Activated naive CD4-positive, alpha-beta T cell treated with anti-CD3 and anti-CD28 coated beads, Interleukin-2, amount 10 ng/mL, durations not matched to agents 7 days and 5 days (primary cell): ENCODE measurements at regions not wholly inside any gene's neighbourhood (a gene's known extent, or its start where the extent isn't known, plus 50 kb on each side); places are given as distances from the start of the nearest gene placed in this dataset.
A peak's percentile ranks its signal among the peaks of the same experiment; 100 is the strongest.

Experiments used
- CTCF ChIA-PET: fragments of 350-600 bp; sonication (Branson Sonifier 250); formaldehyde crosslinking; loops from one replicate; lab custom pipeline; 2021; ENCODE audit warnings: antibody characterized with exemption; lab: Charles Lee
- DNase-seq: peaks from one replicate; pipeline ENCODE4 v3.0.0-alpha.2; 2020
- H3K27ac Mint-ChIP-seq: one replicate; pipeline ENCODE4 v1.8.0; 2021; ENCODE audit warnings: mild to moderate bottlenecking, moderate library complexity, mixed read lengths
- H3K27me3 Mint-ChIP-seq: one replicate; pipeline ENCODE4 v1.8.0; 2021; ENCODE audit warnings: mild to moderate bottlenecking, mixed read lengths
- H3K36me3 Mint-ChIP-seq: one replicate; pipeline ENCODE4 v1.8.0; 2021; ENCODE audit warnings: mixed read lengths
- H3K4me1 Mint-ChIP-seq: one replicate; pipeline ENCODE4 v1.8.0; 2021; ENCODE audit warnings: mixed read lengths
- H3K4me3 Mint-ChIP-seq: one replicate; pipeline ENCODE4 v1.8.0; 2021; ENCODE audit warnings: mild to moderate bottlenecking, moderate library complexity, mixed read lengths
- H3K9me3 Mint-ChIP-seq: one replicate; pipeline ENCODE4 v1.8.0; 2021; ENCODE audit warnings: mixed read lengths

- Mint-ChIP-seq H3K9me3 (no peaks in the 10 kb centered on the region), H3K36me3 (no peaks in the 10 kb centered on the region), H3K4me3 (no peak overlapping the region), H3K4me1 (peaks cover 21% of the 10 kb centered on the region), H3K27me3 (peaks cover 14% of the 10 kb centered on the region), H3K27ac (no peak overlapping the region)
- DNase-seq, result no peak
- CTCF ChIA-PET, result interaction anchor here (1.0 kb wide), 1 partner anchor 9 kb away, joined by 4 read pairs; no protein-coding TSS in a partner anchor
Observed at GRCh38 chr22:19621373-19622060, 92.8 kb upstream of the SEPTIN5 start.

GRCh38 chr22:19622061-19622441 lies 92.3 kb upstream of the SEPTIN5 start:
- no peaks in the 10 kb centered on the region for H3K36me3 Mint-ChIP-seq
- H3K27ac Mint-ChIP-seq, result peak overlapping the region; percentile 70
- CTCF ChIA-PET, result no interaction called here
- no peak for DNase-seq
- H3K27me3 Mint-ChIP-seq, result peaks cover 14% of the 10 kb centered on the region
- peaks cover 21% of the 10 kb centered on the region for H3K4me1 Mint-ChIP-seq
- H3K4me3 Mint-ChIP-seq, result no peak overlapping the region
- H3K9me3 Mint-ChIP-seq, result no peaks in the 10 kb centered on the region

GRCh38 chr22:19625331-19626041 lies 88.8 kb upstream of the SEPTIN5 start:
- CTCF ChIA-PET, result interaction anchor here (1.3 kb wide), 1 partner anchor 95 kb away, joined by 3 read pairs; no protein-coding TSS in a partner anchor
- no peaks in the 10 kb centered on the region for H3K36me3 Mint-ChIP-seq
- H3K27ac Mint-ChIP-seq, result no peak overlapping the region
- peaks cover 13% of the 10 kb centered on the region for H3K4me1 Mint-ChIP-seq
- H3K9me3 Mint-ChIP-seq, result no peaks in the 10 kb centered on the region
- peaks cover 15% of the 10 kb centered on the region for H3K27me3 Mint-ChIP-seq
- no peak for DNase-seq
- no peak overlapping the region for H3K4me3 Mint-ChIP-seq

- Mint-ChIP-seq H3K9me3 (no peaks in the 10 kb centered on the region), H3K27ac (no peak overlapping the region), H3K4me3 (no peak overlapping the region), H3K27me3 (peaks cover 20% of the 10 kb centered on the region), H3K4me1 (peaks cover 13% of the 10 kb centered on the region), H3K36me3 (no peaks in the 10 kb centered on the region)
- no peak for DNase-seq
- CTCF ChIA-PET, result interaction anchor here (1.3 kb wide), 1 partner anchor 96 kb away, joined by 3 read pairs; no protein-coding TSS in a partner anchor
Observed at GRCh38 chr22:19626042-19626587, 88.2 kb upstream of the SEPTIN5 start.

GRCh38 chr22:19626666-19627065 lies 87.6 kb upstream of the SEPTIN5 start:
- Mint-ChIP-seq H3K4me1 (peaks cover 13% of the 10 kb centered on the region), H3K9me3 (no peaks in the 10 kb centered on the region), H3K27me3 (peaks cover 26% of the 10 kb centered on the region), H3K4me3 (no peak overlapping the region), H3K36me3 (no peaks in the 10 kb centered on the region), H3K27ac (no peak overlapping the region)
- CTCF ChIA-PET, result interaction anchor here (1.3 to 1.5 kb wide), 2 partner anchors 96 to 130 kb away, joined by 3 to 5 read pairs; no protein-coding TSS in a partner anchor
- DNase-seq, result no peak

GRCh38 chr22:19628038-19628776 lies 86.1 kb upstream of the SEPTIN5 start:
- no peaks in the 10 kb centered on the region for H3K36me3 Mint-ChIP-seq
- H3K4me3 Mint-ChIP-seq, result no peak overlapping the region
- peaks cover 13% of the 10 kb centered on the region for H3K4me1 Mint-ChIP-seq
- DNase-seq, result no peak
- H3K27me3 Mint-ChIP-seq, result peaks cover 28% of the 10 kb centered on the region
- no peaks in the 10 kb centered on the region for H3K9me3 Mint-ChIP-seq
- no peak overlapping the region for H3K27ac Mint-ChIP-seq
- CTCF ChIA-PET, result interaction anchor here (1.4 to 2.8 kb wide), 4 partner anchors 102 to 448 kb away, joined by 4 to 29 read pairs (median 4); no protein-coding TSS in a partner anchor

GRCh38 chr22:19629331-19629719 lies 85.0 kb upstream of the SEPTIN5 start:
- H3K9me3 Mint-ChIP-seq, result no peaks in the 10 kb centered on the region

GRCh38 chr22:19629720-19630419 lies 84.4 kb upstream of the SEPTIN5 start:
- H3K36me3 Mint-ChIP-seq, result no peaks in the 10 kb centered on the region
- no peak overlapping the region for H3K4me3 Mint-ChIP-seq
- CTCF ChIA-PET, result interaction anchor here (0.6 to 2.8 kb wide), 30 partner anchors 9 to 508 kb away, joined by 3 to 29 read pairs (median 4); partner anchors contain the start of genes CDC45, DGCR2, ESS2 and UFD1
- peaks cover 35% of the 10 kb centered on the region for H3K27me3 Mint-ChIP-seq
- no peaks in the 10 kb centered on the region for H3K9me3 Mint-ChIP-seq
- peaks cover 13% of the 10 kb centered on the region for H3K4me1 Mint-ChIP-seq
- DNase-seq, result peak; percentile 93
- H3K27ac Mint-ChIP-seq, result no peak overlapping the region

More at GRCh38 chr22:19629331-19629719, 85.0 kb upstream of the SEPTIN5 start:
- no peak for DNase-seq
- peaks cover 35% of the 10 kb centered on the region for H3K27me3 Mint-ChIP-seq
- H3K36me3 Mint-ChIP-seq, result no peaks in the 10 kb centered on the region
- peaks cover 13% of the 10 kb centered on the region for H3K4me1 Mint-ChIP-seq
- H3K27ac Mint-ChIP-seq, result no peak overlapping the region
- CTCF ChIA-PET, result interaction anchor here (0.6 to 2.8 kb wide), 30 partner anchors 8 to 507 kb away, joined by 3 to 29 read pairs (median 4); partner anchors contain the start of genes CDC45, DGCR2, ESS2 and UFD1
- no peak overlapping the region for H3K4me3 Mint-ChIP-seq

GRCh38 chr22:19630614-19631013 lies 83.7 kb upstream of the SEPTIN5 start:
- H3K9me3 Mint-ChIP-seq, result no peaks in the 10 kb centered on the region
- H3K27ac Mint-ChIP-seq, result no peak overlapping the region
- H3K4me3 Mint-ChIP-seq, result no peak overlapping the region
- CTCF ChIA-PET, result interaction anchor here (1.0 to 2.8 kb wide), 21 partner anchors 9 to 508 kb away, joined by 3 to 29 read pairs (median 4); partner anchors contain the start of genes CDC45, DGCR2, ESS2 and UFD1
- no peaks in the 10 kb centered on the region for H3K36me3 Mint-ChIP-seq
- peaks cover 13% of the 10 kb centered on the region for H3K4me1 Mint-ChIP-seq
- H3K27me3 Mint-ChIP-seq, result peaks cover 35% of the 10 kb centered on the region
- no peak for DNase-seq

GRCh38 chr22:19631899-19632667 lies 82.2 kb upstream of the SEPTIN5 start:
- Mint-ChIP-seq H3K27ac (no peak overlapping the region), H3K9me3 (no peaks in the 10 kb centered on the region), H3K27me3 (peaks cover 40% of the 10 kb centered on the region), H3K4me1 (peaks cover 13% of the 10 kb centered on the region), H3K36me3 (no peaks in the 10 kb centered on the region), H3K4me3 (no peak overlapping the region)
- DNase-seq, result peak; percentile 40
- CTCF ChIA-PET, result interaction anchor here (0.6 to 1.9 kb wide), 3 partner anchors 136 to 284 kb away, joined by 3 to 5 read pairs (median 4); partner anchors contain the start of genes CDC45 and UFD1

- H3K27me3 Mint-ChIP-seq, result peaks cover 40% of the 10 kb centered on the region
- no peak overlapping the region for H3K27ac Mint-ChIP-seq
- CTCF ChIA-PET, result interaction anchor here (0.6 to 1.9 kb wide), 3 partner anchors 137 to 242 kb away, joined by 3 to 5 read pairs (median 4); partner anchors contain the start of genes CDC45 and UFD1
- no peak for DNase-seq
- no peak overlapping the region for H3K4me3 Mint-ChIP-seq
- no peaks in the 10 kb centered on the region for H3K9me3 Mint-ChIP-seq
- H3K4me1 Mint-ChIP-seq, result peaks cover 13% of the 10 kb centered on the region
- no peaks in the 10 kb centered on the region for H3K36me3 Mint-ChIP-seq
Observed at GRCh38 chr22:19632668-19633148, 81.6 kb upstream of the SEPTIN5 start.

- DNase-seq, result no peak
- Mint-ChIP-seq H3K27ac (no peak overlapping the region), H3K9me3 (no peaks in the 10 kb centered on the region), H3K27me3 (peaks cover 40% of the 10 kb centered on the region), H3K36me3 (no peaks in the 10 kb centered on the region), H3K4me1 (peaks cover 7% of the 10 kb centered on the region), H3K4me3 (no peak overlapping the region)
- CTCF ChIA-PET, result no interaction called here
Observed at GRCh38 chr22:19634226-19634975, 79.9 kb upstream of the SEPTIN5 start.
